GM18909 (cell line): ENCODE measurements at regions not wholly inside any gene's neighbourhood (a gene's known extent, or its start where the extent isn't known, plus 50 kb on each side); places are given as distances from the start of the nearest gene placed in this dataset.
A peak's percentile ranks its signal among the peaks of the same experiment; 100 is the strongest.

ENCODE experiments used
- ATAC-seq: cut with Tn5 transposase; IDR thresholded peaks from one replicate; pipeline ENCODE4 v1.9.1; 2021; ENCODE audit warnings: mild to moderate bottlenecking; ENCODE audit not compliant: unreplicated experiment, poor library complexity

DNA sequence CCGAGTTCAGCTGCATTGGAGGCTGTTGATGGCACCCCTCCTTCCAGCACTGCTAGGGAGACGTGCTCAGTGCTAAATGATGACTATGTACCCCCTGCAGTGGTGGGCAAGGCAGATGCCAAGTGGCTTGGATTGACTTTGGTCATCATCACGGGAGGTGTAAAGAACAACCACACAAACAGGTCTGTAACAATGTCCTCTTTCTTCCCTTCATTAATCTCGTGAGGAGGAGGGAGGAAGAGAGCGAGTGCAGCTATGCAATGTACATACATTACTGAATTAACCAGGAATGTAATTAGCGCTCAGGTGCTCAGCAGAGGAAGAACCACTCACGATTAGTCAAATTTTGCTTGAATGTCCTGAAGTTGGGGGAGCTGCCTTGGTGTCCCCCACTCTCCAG lies 173.9 kb upstream of the SKOR2 start:
- ATAC-seq, result no peak

DNA sequence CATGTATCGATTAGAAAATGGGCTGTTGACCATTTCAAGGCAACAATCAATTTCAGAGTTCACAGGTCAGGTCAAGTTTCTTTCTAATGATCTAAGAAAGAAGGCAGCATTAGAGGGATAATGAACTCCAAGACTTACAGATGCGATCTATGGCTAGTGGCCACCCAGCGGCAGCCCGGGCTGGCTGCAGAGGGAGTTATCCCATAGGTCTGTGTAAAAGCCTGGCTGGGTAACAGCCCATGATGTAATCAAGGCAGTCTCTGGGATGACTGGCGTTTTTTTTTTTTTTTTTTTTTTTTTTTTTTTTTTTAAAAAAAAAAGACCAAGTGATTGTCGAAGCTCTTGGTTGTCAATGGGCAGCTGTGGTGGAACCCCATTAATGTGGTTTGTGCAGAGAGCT lies 171.1 kb upstream of the SKOR2 start:
- no peak for ATAC-seq

DNA sequence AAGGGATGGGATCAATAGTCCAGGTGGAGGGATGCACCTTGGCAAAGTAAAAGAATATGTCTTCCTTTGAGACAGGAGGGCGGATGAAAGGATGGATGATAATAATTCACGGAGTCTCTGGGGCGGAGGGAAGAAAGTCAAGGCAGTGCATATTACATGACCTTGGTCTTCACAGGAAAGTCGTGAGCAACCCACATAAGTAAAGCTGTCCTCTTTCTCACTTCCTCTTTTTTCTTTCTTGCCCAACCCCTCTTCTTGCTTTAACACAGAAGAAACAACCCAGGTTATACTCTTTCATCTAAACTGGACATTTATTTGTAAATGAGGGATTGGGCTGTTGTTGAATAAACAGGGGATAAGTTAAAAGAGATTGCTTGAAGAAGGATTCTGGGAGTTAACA lies 168.7 kb upstream of the SKOR2 start:
- ATAC-seq, result peak; percentile 89

DNA sequence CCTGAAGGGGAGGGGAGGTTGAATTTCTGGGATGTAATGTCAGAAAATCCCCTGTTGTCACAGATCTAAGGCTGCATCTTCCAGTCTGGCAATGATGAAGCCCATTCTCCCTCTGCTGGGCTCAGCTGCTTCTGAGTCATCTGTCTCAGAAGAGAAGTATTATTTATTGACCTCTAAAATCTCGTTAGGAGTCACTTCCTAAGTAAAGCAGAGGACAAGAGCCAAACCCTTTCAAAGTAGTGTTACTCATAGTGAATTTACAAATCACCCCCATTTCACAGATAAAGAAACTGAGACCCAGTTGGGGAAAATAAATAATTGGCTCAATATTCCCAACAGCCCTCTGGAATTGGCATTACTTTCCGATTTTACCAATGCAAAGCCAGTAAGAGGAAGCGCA lies 167.3 kb upstream of the SKOR2 start:
- no peak for ATAC-seq

DNA sequence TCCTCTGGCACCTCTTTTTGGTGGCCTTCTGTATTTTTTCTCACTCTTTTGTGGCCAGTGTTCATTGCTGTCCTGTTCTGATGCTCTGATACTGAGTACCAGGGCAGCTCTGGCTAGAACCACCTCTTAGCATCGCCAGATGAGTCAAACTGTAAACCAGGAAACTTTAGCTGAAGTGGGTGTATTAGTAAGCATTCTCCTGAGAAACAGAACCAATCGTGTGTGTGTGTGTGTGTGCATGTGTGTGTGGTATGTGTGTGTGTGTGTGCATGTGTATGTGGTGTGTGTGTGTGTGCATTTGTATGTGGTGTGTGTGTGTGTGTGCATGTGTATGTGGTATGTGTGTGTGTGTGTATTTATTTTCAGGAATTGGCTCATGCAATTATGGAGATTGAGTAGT lies 166.3 kb upstream of the SKOR2 start:
- ATAC-seq, result no peak

DNA sequence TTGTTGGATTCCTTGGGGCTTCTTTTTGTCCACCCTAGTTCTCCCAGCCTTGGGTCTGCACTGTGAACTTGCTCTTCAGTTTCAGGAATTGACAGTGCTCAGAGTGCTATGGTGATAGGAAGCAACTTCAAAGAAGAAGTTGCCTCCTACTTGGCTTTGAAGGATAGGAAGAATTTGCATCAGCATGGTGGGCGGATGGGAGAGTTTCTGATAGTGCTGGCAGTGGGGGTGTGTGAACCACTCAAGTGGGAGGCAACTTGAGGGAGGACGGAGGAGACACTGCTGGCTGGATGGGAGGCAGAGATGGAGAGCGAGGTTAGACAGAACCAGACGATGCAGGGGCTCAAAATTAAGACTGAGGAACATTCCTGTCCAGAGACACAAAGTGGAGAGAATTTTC lies 164.4 kb upstream of the SKOR2 start:
- ATAC-seq, result no peak

DNA sequence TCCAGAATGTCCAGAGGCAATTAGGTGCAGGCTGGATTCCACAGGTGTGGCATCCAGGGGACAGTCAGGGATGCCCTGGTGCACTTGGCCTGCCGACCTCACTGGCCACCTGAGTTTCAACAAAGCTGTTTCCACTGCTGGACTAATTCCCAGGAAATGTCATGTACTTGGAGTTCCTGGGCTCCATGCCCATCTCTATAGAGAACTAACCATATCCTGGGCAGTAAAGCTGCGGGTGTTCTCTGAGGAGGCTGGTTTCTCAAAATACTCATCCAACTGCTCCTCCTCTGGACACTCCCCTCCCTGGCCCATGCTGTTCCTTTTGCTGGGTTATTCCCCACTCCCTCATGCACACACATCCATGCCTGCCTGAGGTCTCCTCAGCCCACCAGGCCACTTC lies 161.9 kb upstream of the SKOR2 start:
- no peak for ATAC-seq

DNA sequence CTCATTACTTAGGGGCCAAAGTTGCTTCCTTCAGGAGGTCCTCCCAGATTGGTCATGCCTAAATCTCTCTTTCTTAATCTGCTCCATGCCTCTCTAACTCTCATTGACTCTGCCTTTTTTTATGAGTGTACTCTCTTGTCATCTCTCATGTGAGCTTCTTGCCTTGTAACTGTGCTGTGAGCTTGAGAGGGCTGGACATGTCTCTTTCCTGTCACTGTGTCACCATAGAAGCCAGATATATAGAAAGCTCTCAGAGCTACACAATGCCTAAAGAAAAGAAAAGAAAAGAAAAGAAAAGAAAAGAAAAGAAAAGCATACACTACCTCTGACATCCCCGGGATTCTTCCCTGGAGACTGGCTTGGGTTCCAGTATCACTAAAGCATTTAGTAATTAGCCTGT lies 161.5 kb upstream of the SKOR2 start:
- no peak for ATAC-seq

DNA sequence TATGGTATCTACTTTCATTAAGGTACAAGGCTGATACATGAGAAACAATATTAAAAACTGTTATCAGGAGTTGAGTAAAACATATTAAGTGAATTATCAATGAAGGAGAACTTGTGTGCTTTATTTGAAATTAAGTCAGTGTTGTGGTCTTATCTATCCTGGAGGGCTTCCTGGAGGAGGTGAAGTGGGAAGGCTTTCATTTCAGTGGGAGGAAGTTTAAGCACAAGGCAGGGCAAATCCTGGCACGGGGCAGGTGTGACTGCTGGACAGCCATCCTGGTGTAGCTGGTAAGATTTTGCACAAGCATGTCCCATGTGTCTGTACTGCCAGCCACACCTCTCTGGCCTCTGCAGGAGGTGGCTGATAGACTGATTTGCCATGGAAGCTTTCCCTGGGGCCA lies 159.7 kb upstream of the SKOR2 start:
- no peak for ATAC-seq

DNA sequence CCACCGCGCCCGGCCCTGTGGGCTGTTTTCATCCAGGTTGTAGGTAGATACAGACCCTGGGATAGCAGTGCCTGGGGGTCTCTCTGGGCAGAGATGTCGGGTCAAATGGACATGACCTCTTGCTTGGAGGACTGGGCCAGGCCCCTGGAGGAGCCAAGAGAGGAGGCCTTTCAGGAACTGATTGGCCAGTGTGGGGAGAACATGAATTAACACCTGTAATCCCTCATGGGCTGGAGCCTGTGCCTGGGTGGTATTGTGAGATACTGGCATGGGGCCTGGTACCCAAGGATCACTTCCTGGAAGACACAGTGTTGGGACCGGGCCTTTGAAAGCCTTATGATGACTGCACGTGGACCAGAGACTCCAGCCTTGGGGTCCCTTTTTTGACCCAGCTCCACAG lies 158.7 kb upstream of the SKOR2 start:
- ATAC-seq, result no peak

DNA sequence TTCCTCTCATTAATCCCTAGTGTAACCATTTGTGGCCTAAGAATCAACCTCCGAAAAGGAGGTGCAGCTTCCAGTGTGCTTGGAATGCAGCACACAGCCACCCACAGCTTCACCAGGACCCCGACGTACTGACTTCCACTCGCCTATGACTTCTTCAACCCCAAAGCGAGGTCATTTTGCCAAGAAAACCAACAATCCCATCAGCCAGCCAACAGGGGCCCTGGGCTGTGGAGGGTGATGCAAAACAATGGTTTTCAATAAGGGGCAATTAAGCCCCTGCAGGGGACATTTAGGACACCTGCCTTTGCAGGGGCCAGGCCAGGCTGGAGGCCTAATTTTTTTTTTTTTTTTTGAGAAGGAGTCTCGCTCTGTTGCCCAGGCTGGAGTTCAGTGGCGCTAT lies 158.1 kb upstream of the SKOR2 start:
- ATAC-seq, result no peak

DNA sequence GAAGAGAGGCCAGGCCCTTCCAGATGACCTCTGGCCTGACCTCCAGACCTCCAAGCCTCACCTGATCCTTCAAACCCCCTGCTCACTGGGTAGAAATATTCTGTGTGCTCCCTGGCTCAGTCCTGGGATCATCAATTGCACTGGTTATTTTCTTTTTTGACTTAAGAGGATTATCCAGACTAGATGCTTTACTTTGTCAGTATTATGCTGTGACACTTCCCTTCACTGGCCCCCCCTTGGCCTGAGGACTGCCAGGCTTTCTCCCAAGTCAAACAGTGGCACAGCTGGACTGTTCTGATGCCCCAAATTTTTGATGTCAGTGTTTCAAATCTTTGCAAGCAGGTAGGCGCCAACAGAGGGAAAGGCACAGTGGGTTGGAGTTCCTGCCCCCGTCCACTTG lies 156.3 kb upstream of the SKOR2 start:
- no peak for ATAC-seq

DNA sequence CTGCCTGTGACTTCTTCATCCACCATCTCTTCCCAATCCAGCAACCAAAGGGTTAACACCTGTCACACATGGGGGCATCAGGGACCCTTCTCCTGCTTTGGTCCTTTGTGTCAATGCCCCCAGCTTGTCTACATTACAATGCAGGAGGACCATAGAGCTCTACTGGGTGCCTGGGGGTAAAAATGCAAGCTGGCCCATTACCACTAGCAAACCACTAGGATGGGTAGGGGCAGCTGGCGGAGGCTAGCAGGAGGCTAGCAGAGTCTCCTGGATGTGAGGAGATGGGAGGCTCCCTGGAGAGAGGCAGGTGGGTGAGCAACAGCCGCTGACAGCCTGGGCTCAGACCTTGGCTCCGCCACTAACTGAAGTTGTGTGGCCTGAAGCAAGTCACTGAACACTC lies 153.4 kb upstream of the SKOR2 start:
- no peak for ATAC-seq

DNA sequence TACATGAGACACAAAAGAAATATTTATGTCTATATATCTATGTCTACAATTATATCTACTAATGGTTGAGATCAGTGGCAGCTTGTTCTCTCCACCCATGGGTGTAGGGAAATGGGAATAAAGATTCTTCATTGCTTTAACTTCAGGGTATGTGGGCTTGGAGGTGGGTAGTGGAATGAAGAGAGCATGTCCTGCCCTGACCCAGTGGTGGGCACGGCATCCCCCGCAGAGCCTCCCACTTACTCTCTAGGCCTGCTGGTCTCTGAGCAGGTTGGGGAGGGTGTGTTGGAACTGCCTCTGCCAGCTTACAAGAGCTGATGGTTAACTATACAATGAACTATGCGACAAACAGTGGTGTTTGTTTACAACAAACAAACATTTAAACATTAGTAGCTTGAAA lies 152.5 kb upstream of the SKOR2 start:
- ATAC-seq, result no peak

DNA sequence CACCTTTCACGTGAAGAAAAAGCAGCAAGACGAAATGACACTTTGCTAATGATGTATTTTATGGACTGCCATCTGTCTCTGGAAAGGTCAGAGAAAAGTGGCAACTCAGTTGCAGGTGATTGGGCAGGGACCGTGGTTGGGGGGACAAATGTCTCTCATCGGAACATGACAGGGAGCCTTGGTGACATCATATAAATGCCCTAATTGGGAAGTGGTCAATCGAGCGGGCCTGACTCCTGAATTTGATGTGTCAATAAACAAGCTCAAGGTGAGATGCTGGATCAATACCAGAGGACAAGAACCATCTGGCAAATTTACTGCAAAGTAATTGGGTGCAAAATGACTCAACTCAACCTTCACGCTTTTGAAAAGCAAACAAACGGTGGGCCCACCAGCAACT lies 151.9 kb upstream of the SKOR2 start:
- ATAC-seq, result no peak

DNA sequence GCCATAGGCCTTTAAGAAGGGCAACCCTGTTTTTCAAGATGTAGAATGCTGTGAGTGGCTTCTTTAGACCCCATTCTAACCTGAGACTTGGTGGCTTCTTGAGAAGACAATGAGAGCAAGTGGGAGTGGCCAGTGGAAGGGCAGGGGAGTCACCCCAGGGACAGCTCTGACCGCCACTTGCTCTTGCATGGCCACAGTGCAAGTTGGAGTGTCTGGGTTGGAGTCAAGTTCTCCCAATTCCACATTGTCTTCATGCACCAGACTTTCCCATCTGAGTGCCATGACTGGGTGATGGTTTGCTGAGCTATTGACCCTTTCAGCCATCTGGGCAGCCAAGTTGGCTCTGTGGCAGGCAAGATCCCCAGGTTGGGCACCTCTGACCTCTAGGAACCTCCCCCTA lies 148.0 kb upstream of the SKOR2 start:
- no peak for ATAC-seq

DNA sequence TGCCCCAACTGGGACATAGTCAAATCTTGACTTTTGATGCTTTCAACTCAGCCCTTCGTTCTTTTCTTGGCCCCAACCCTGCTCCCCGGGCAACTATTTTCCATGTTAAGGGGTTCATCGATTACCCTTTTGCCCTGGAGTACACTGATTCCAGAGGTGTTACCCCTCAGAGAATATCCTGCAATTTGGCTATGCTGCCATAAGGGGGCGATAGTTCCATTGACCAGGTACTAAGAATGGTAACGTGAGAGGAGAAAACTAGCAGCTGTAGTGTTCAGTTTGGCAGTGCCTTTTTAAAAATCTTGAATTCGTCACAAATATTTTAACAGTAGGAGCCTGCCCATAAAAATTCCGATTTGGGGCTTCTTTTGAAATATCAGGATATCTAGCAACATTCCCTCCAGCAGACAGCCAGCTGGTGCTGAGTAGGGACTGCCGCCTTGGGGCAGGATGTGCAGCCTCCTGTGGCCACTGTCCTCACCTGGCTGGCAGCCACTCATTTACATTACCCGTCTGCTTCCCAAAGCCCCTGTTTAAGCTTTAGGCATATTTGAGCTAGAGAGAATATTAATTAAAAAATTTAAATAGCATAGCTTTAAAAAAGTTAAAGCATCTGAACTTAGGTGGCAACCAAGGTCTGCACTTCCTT lies 146.3 kb upstream of the SKOR2 start:
- no peak for ATAC-seq

DNA sequence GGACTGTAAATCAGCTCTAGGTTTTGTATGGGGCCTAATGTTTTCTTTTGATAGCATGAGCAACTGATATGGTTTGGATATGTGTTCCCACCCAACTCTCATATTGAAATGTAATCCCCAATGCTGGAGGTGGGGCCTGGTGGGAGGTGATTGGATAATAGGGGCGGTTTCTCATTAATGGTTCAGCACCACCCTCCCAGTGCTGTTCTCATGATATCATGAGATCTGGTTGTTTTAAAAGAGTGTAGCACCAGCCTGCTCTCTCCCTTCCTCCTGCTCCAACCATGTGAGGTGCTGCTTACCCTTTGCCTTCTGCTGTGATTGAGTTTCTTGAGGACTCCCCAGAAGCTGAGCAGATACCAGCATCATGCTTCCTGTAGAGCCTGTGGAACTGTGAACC lies 140.2 kb upstream of the SKOR2 start:
- ATAC-seq, result no peak

DNA sequence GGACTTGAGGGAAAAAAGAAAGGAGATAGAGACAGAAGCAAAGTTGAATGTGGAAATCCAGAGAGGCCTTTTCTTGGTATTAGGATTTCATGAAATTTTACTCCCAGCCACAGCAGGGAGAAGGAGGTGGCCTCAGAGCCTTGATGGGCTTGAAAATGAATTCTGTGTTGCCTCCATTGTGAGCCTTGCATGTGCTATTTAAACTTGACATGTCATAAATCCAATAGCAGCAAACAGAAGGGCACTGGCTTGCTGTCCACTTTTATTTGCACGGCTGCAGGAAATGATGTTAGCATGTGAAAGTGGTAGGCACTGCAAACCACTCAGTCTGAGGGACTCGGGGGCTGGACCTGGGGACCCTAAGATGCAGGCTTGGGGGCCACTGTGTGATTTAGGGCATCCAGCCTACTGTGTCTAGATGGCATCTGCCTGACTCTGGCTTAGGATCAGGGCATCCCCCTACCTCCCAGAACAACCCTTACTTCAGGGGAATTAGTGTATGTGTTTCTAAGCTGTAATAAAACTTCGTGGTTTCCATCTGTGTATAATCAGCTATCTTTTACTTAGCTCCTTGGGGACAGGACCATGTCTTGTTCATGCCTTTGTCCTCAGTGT lies 139.1 kb upstream of the SKOR2 start:
- no peak for ATAC-seq

DNA sequence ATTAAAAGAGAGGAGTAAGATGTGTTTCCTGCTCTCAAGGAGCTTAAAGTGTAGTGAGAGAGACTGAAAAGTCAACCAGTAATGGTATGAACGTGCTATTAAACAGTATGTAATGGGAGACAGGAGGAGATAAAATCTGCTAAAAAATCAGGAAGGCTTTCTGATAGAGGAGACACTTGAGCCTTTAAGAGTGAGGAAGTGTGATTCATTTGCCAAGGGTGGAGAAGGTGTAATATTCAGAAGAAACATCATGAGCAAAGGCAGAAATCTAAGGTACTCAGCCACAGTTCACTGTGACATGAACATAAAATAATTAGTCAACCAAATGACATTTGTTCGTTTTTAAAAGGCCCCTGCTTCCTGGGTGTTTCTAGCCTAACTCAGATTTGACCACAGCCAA lies 137.8 kb upstream of the SKOR2 start:
- ATAC-seq, result no peak

DNA sequence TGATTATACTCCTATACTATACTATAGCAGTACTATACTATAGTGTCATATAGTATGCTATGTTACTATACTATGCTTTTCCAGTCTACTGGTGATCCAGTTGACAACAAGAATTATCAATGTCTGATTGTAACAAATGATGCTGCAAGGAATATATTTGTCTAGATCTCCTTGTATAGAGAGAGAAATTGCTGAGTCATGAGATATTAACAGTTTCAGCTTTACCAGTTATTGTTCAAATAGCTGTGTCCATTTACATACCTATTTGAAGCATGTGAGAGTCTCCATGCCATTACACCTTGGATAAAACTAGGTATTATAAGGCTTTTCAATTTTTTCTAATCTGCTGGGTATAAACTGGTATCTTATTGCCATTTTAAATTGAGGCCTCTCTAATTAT lies 136.4 kb upstream of the SKOR2 start:
- ATAC-seq, result no peak

DNA sequence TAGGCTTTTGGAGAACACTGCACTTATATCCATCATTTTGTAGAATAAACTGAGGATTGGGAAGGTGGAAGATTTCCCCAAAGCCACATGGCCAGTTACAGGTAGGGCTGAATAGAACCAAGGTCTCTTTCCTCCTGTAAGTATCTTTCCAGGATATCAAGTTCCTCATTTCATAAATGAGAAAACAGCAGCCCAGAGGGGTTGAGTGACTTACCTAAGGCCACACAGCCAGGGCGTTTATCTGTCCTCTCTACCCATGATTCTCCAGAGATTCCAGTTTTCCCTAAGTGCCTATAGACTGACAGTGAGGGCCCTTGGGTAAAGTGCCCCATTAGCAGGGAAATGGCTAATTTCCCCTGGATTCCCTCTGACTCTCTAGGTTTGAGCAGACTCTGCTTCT lies 132.3 kb upstream of the SKOR2 start:
- ATAC-seq, result no peak
